Right cardiac atrium (tissue), 5 donors: ENCODE measurements at regions not wholly inside any gene's neighbourhood (a gene's known extent, or its start where the extent isn't known, plus 50 kb on each side); places are given as distances from the start of the nearest gene placed in this dataset.
A peak's percentile ranks its signal among the peaks of the same experiment; 100 is the strongest.
"Not testable (repeated sequence)": the region's sequence is repeated elsewhere in the genome, so short reads cannot be mapped to it uniquely, and the experiment has no call there.

Source experiments
- ATAC-seq, 2 donors: fragments of 200-7000 bp; cut with Tn5 transposase; one replicate each; pipeline versions ENCODE4 v1.8.0 to v1.9.1; 2020; ENCODE audit warnings: moderate library complexity in 2 of 2, mild to moderate bottlenecking in 1 of 2
- DNase-seq, 3 donors: peaks; one replicate each; pipeline ENCODE4 v3.0.0-alpha.2; 2020
- H3K27ac ChIP-seq: one replicate; pipeline ENCODE4 v1.5.1; 2013; ENCODE audit warnings: mild to moderate bottlenecking, low read length, control low read depth, moderate library complexity
- H3K27me3 ChIP-seq: one replicate; pipeline ENCODE4 v1.6.1; 2013; ENCODE audit not compliant: control insufficient read depth, insufficient read depth
- H3K4me1 ChIP-seq: one replicate; pipeline ENCODE4 v1.6.1; 2013; ENCODE audit warnings: low read length; ENCODE audit not compliant: control insufficient read depth, insufficient read depth
- H3K4me3 ChIP-seq: one replicate; pipeline ENCODE4 v1.5.1; 2013; ENCODE audit warnings: low read length, control low read depth
- H3K9me3 ChIP-seq: one replicate; pipeline ENCODE4 v1.6.1; 2013; ENCODE audit warnings: low read length; ENCODE audit not compliant: control insufficient read depth
- WGBS: extraction: QIAGEN DNeasy Blood & Tissue Kit; methylation state at CpG from one replicate; pipeline ENCODE4 v1.1.7; 2013; 5-methylcytosine and 5-hydroxymethylcytosine counted together
- intact Hi-C, 4 donors: fragments of 100-400 bp; cut with DNase I; formaldehyde crosslinking; loops; one replicate each; pipeline versions ENCODE4 v1.11.0 to v1.14.0; 2022 to 2023
- donor health status: healthy with polysubstance abuse.
- donor health status: DM: no; HTN: yes; CAD: no.
- donor health status: DM: no; HTN: no; CAD: no.
- donor health status: DM: no; HTN: yes; CAD: no; lungs with severe emphysema.
- donor health status: DM: yes; HTN: yes; CAD: no.

- Histone ChIP-seq H3K27ac (no peak overlapping the region), H3K4me3 (no peak overlapping the region), H3K9me3 (no peaks in the 10 kb centered on the region), H3K4me1 (no peaks in the 10 kb centered on the region), H3K27me3 (no peaks in the 10 kb centered on the region)
- no peak for ATAC-seq
- DNase-seq, result no peak
- intact Hi-C loops, result no loop called here
These were observed 459.0 kb upstream of the ST8SIA4 start for GRCh38 chr5:101362067-101362466.

GRCh38 chr5:101346906-101347305, 443.8 kb upstream of the ST8SIA4 start:
- Histone ChIP-seq H3K27ac (no peak overlapping the region), H3K27me3 (no peaks in the 10 kb centered on the region), H3K4me3 (no peak overlapping the region), H3K9me3 (no peaks in the 10 kb centered on the region), H3K4me1 (no peaks in the 10 kb centered on the region)
- DNase-seq (no peak), ATAC-seq (no peak)
- 76% methylated on average over 4 of the region's 4 CpGs for WGBS
- intact Hi-C loops, result no loop called here

- Histone ChIP-seq H3K27ac (no peak overlapping the region), H3K27me3 (no peaks in the 10 kb centered on the region), H3K9me3 (no peaks in the 10 kb centered on the region), H3K4me1 (no peaks in the 10 kb centered on the region), H3K4me3 (no peak overlapping the region)
- 94% methylated on average over 8 of the region's 8 CpGs for whole genome bisulfite sequencing
- intact Hi-C loops, result no loop called here
- DNase-seq (peak in 1 of 3 donors; percentile 20), ATAC-seq (no peak)
These were observed 443.4 kb upstream of the ST8SIA4 start for GRCh38 chr5:101346447-101346846.

GRCh38 chr5:101338226-101338625, 435.1 kb upstream of the ST8SIA4 start:
- H3K4me1 ChIP-seq, result no peaks in the 10 kb centered on the region
- H3K27me3 ChIP-seq, result no peaks in the 10 kb centered on the region
- H3K4me3 ChIP-seq, result no peak overlapping the region
- H3K9me3 ChIP-seq, result no peaks in the 10 kb centered on the region
- no peak overlapping the region for H3K27ac ChIP-seq
- intact Hi-C loops, result no loop called here
- ATAC-seq (no peak), DNase-seq (no peak)
- 84% methylated on average over 2 of the region's 2 CpGs for WGBS

- H3K27ac ChIP-seq, result no peak overlapping the region
- ATAC-seq (no peak), DNase-seq (no peak)
- 70% methylated on average over 1 of the region's 1 CpG for WGBS
- no peak overlapping the region for H3K4me3 ChIP-seq
- no peaks in the 10 kb centered on the region for H3K9me3 ChIP-seq
- intact Hi-C loops, result no loop called here
- no peaks in the 10 kb centered on the region for H3K27me3 ChIP-seq
- H3K4me1 ChIP-seq, result no peaks in the 10 kb centered on the region
These were observed 424.7 kb upstream of the ST8SIA4 start for GRCh38 chr5:101327816-101328215.

GRCh38 chr5:101326766-101327165, 423.7 kb upstream of the ST8SIA4 start:
- Histone ChIP-seq H3K27ac (no peak overlapping the region), H3K9me3 (no peaks in the 10 kb centered on the region), H3K4me1 (no peaks in the 10 kb centered on the region), H3K27me3 (no peaks in the 10 kb centered on the region), H3K4me3 (no peak overlapping the region)
- ATAC-seq (no peak), DNase-seq (no peak)
- intact Hi-C loops, result no loop called here

GRCh38 chr5:101316401-101316800, 413.3 kb upstream of the ST8SIA4 start:
- H3K27ac ChIP-seq, H3K27me3 ChIP-seq, ATAC-seq, H3K4me3 ChIP-seq, H3K4me1 ChIP-seq, H3K9me3 ChIP-seq, DNase-seq, intact Hi-C loops: not testable (repeated sequence)
- WGBS, result 61% methylated on average over 7 of the region's 7 CpGs

- no peak overlapping the region for H3K27ac ChIP-seq
- DNase-seq (no peak), ATAC-seq (no peak)
- H3K4me1 ChIP-seq, result no peaks in the 10 kb centered on the region
- H3K27me3 ChIP-seq, result no peaks in the 10 kb centered on the region
- H3K9me3 ChIP-seq, result no peaks in the 10 kb centered on the region
- H3K4me3 ChIP-seq, result no peak overlapping the region
- WGBS, result 67% methylated on average over 5 of the region's 5 CpGs
- intact Hi-C loops, result no loop called here
These were observed 403.5 kb upstream of the ST8SIA4 start for GRCh38 chr5:101306391-101307137.

- DNase-seq (no peak), ATAC-seq (no peak)
- intact Hi-C loops, result no loop called here
- Histone ChIP-seq H3K4me3 (no peak overlapping the region), H3K4me1 (no peaks in the 10 kb centered on the region), H3K27ac (no peak overlapping the region), H3K27me3 (no peaks in the 10 kb centered on the region), H3K9me3 (no peaks in the 10 kb centered on the region)
These were observed 393.4 kb upstream of the ST8SIA4 start for GRCh38 chr5:101296477-101296876.

GRCh38 chr5:101292199-101292598, 389.1 kb upstream of the ST8SIA4 start:
- 76% methylated on average over 2 of the region's 2 CpGs for WGBS
- intact Hi-C loops, result no loop called here
- Histone ChIP-seq H3K27me3 (no peaks in the 10 kb centered on the region), H3K9me3 (no peaks in the 10 kb centered on the region), H3K4me1 (no peaks in the 10 kb centered on the region), H3K4me3 (no peak overlapping the region), H3K27ac (no peak overlapping the region)
- no peak for ATAC-seq
- no peak for DNase-seq

GRCh38 chr5:101290761-101291160, 387.7 kb upstream of the ST8SIA4 start:
- H3K4me3 ChIP-seq, H3K27ac ChIP-seq, H3K9me3 ChIP-seq, H3K27me3 ChIP-seq, H3K4me1 ChIP-seq, intact Hi-C loops, ATAC-seq, DNase-seq: not testable (repeated sequence)
- 93% methylated on average over 1 of the region's 1 CpG for WGBS

- no peaks in the 10 kb centered on the region for H3K9me3 ChIP-seq
- DNase-seq, result no peak
- intact Hi-C loops, result no loop called here
- WGBS, result 87% methylated on average over 7 of the region's 7 CpGs
- ATAC-seq, result no peak
- H3K4me3 ChIP-seq, result no peak overlapping the region
- H3K27me3 ChIP-seq, result no peaks in the 10 kb centered on the region
- H3K27ac ChIP-seq, result no peak overlapping the region
- H3K4me1 ChIP-seq, result no peaks in the 10 kb centered on the region
These were observed 385.6 kb upstream of the ST8SIA4 start for GRCh38 chr5:101288633-101289032.
